ENCODE measurements at regions not wholly inside any gene's neighbourhood (a gene's known extent, or its start where the extent isn't known, plus 50 kb on each side); places are given as distances from the start of the nearest gene placed in this dataset.
A peak's percentile ranks its signal among the peaks of the same experiment; 100 is the strongest.

DNA sequence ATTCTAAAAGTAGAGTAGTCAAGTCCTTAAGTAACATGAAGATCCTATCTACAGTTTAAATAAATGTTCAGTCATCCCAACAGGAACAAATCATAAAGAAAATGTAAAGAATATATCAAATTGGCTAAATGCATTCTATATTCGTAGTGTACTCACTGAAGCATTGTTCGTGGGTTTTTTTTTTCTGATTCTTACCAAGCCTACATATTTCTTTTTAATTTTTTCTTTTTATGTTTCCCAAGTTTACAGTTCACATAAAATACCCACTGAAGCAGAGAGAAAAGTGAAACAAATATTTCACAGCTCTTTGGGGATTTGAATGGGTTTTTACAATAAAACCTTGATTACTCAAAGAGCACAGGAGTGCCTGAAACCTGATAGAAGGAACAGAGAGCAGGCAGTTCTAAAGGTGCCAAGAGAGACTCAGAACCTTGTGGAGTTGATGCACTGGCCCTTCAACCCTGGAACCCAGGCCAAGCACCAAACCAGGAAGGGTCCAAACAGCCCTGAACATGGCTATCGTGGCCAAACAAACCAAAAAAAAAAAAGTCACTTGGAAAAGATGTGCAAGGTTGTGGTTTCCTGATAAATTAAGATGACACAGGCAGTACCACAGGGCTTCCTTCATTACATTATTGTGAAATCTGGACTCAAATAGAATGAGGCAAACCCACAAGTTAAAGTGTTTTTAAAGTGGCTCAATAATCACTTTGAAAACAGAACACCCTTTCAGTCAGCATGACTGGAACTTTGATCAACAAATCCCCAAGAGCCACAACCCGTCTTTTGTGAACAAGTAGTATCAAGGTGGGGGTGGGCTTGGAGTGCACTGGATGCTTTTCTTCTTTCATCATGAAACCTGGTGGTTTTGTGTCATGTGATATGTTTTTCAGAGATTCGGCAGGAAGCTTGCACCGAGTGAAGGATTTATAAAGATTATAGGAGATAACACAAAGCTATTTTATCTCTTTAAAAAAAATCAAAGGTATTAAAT, 245.0 kb upstream of the FN1 start:
- no peak for DNase-seq

GRCh38 chr2:215678094-215678493, 242.2 kb upstream of the FN1 start:
- no peak overlapping the region for H3K4me3 ChIP-seq
- intact Hi-C loops (cut with DNase I) = no loop called here
- ATAC-seq (no peak), DNase-seq (no peak)
- H3K27me3 ChIP-seq = no peaks in the 10 kb centered on the region
- no peaks in the 10 kb centered on the region for H3K9me3 ChIP-seq
- peaks cover 20% of the 10 kb centered on the region for H3K4me1 ChIP-seq
- TF ChIP-seq, protein P1, sequence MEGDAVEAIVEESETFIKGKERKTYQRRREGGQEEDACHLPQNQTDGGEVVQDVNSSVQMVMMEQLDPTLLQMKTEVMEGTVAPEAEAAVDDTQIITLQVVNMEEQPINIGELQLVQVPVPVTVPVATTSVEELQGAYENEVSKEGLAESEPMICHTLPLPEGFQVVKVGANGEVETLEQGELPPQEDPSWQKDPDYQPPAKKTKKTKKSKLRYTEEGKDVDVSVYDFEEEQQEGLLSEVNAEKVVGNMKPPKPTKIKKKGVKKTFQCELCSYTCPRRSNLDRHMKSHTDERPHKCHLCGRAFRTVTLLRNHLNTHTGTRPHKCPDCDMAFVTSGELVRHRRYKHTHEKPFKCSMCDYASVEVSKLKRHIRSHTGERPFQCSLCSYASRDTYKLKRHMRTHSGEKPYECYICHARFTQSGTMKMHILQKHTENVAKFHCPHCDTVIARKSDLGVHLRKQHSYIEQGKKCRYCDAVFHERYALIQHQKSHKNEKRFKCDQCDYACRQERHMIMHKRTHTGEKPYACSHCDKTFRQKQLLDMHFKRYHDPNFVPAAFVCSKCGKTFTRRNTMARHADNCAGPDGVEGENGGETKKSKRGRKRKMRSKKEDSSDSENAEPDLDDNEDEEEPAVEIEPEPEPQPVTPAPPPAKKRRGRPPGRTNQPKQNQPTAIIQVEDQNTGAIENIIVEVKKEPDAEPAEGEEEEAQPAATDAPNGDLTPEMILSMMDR (IDR thresholded peaks at IDR 0.05) = no peak
- H3K27ac ChIP-seq = no peak overlapping the region
- H3K36me3 ChIP-seq = no peaks in the 10 kb centered on the region

More for the DNA sequence above, 245.0 kb upstream of the FN1 start:
- ATAC-seq = peak; percentile 86
- Histone ChIP-seq H3K4me3 (no peak overlapping the region), H3K36me3 (no peaks in the 10 kb centered on the region), H3K27ac (no peak overlapping the region), H3K27me3 (no peaks in the 10 kb centered on the region), H3K4me1 (peaks cover 20% of the 10 kb centered on the region), H3K9me3 (no peaks in the 10 kb centered on the region)
- intact Hi-C loops (cut with DNase I) = no loop called here
- TF ChIP-seq, protein P1 (IDR thresholded peaks at IDR 0.05) = no peak

- no peak for DNase-seq
- Histone ChIP-seq H3K27me3 (no peaks in the 10 kb centered on the region), H3K4me1 (peaks cover 20% of the 10 kb centered on the region), H3K9me3 (no peaks in the 10 kb centered on the region), H3K36me3 (no peaks in the 10 kb centered on the region), H3K4me3 (no peak overlapping the region), H3K27ac (no peak overlapping the region)
- TF ChIP-seq, protein P1 (IDR thresholded peaks at IDR 0.05) = no peak
- intact Hi-C loops (cut with DNase I) = no loop called here
- no peak for ATAC-seq
These were observed 241.6 kb upstream of the FN1 start for GRCh38 chr2:215677481-215677880.

DNA sequence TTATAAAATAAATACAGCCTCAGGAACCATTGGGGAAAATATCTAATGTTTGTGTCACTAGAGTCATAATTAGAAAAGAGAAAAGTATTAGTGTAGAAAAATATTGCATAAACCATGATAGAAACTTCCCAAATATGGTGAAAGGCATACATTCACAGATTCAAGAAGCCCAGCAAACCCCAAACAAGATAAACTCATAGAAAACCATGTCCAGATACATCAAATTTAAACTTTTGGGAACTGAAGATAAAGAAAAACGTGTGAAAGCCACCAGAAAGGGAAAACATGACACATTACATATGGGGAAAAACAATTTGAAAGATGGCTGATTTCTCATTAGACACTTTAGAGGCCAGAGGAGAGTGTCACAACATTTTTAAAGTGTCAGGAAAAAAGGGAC, 236.5 kb upstream of the FN1 start:
- TF ChIP-seq, protein P1 (IDR thresholded peaks at IDR 0.05) = no peak
- intact Hi-C loops (cut with DNase I) = no loop called here
- Histone ChIP-seq H3K27ac (no peak overlapping the region), H3K4me3 (no peak overlapping the region), H3K27me3 (no peaks in the 10 kb centered on the region), H3K9me3 (no peaks in the 10 kb centered on the region), H3K36me3 (no peaks in the 10 kb centered on the region), H3K4me1 (no peaks in the 10 kb centered on the region)
- no peak for DNase-seq
- no peak for ATAC-seq

DNA sequence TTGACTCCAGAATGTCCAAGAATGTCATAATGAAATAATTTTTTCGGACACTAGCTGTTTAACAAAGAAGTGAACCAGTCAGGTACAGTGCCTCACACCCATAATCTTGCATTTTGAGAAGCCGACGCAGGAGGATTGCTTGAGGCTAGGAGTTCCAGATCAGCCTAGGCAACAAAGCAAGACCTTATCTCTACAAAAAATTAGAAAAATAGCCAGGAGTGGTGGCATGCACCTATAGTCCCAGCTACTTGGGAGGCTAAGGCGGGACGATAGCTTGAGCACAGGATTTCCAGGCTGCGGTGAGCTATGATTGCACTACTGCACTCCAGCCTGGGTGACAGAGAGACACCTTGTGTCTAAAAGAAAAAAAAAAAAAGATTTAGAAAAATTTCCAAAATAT, 235.8 kb upstream of the FN1 start:
- Histone ChIP-seq H3K27me3 (no peaks in the 10 kb centered on the region), H3K36me3 (no peaks in the 10 kb centered on the region), H3K4me1 (no peaks in the 10 kb centered on the region), H3K27ac (no peak overlapping the region), H3K9me3 (no peaks in the 10 kb centered on the region), H3K4me3 (no peak overlapping the region)
- DNase-seq (no peak), ATAC-seq (no peak)
- intact Hi-C loops (cut with DNase I) = no loop called here
- TF ChIP-seq, protein P1 (IDR thresholded peaks at IDR 0.05) = no peak
